ENCODE measurements at regions not wholly inside any gene's neighbourhood (a gene's known extent, or its start where the extent isn't known, plus 50 kb on each side); places are given as distances from the start of the nearest gene placed in this dataset.

GRCh38 chr18:6648581-6648980, 80.9 kb upstream of the ARHGAP28 start:
- DNase-seq: no peak

GRCh38 chr18:6649421-6650126, 79.9 kb upstream of the ARHGAP28 start:
- DNase-seq: no peak

- no peak for DNase-seq
These were observed 79.4 kb upstream of the ARHGAP28 start for GRCh38 chr18:6650127-6650507.

- DNase-seq: no peak
These were observed 78.8 kb upstream of the ARHGAP28 start for GRCh38 chr18:6650747-6651146.

GRCh38 chr18:6652098-6652497, 77.4 kb upstream of the ARHGAP28 start:
- DNase-seq: no peak

GRCh38 chr18:6653880-6654279, 75.6 kb upstream of the ARHGAP28 start:
- DNase-seq: no peak

- no peak for DNase-seq
These were observed 69.4 kb upstream of the ARHGAP28 start for GRCh38 chr18:6659963-6660725.

GRCh38 chr18:6661692-6662415, 67.7 kb upstream of the ARHGAP28 start:
- DNase-seq: no peak

GRCh38 chr18:6666012-6666685, 63.4 kb upstream of the ARHGAP28 start:
- DNase-seq: no peak

- DNase-seq: no peak
These were observed 60.7 kb upstream of the ARHGAP28 start for GRCh38 chr18:6668836-6669235.

- no peak for DNase-seq
These were observed 56.7 kb upstream of the ARHGAP28 start for GRCh38 chr18:6672821-6673308.

- DNase-seq: no peak
These were observed 52.4 kb upstream of the ARHGAP28 start for GRCh38 chr18:6677086-6677485.

GRCh38 chr18:6679201-6679600, 50.3 kb upstream of the ARHGAP28 start:
- no peak for DNase-seq

Data from hypothalamus (tissue), 51 donors.